H9 (cell line): ENCODE measurements at regions not wholly inside any gene's neighbourhood (a gene's known extent, or its start where the extent isn't known, plus 50 kb on each side); places are given as distances from the start of the nearest gene placed in this dataset.

ENCODE experiments used
- DNase-seq: peaks from one replicate; pipeline ENCODE4 v3.0.0-alpha.2; 2017
- H2AFZ ChIP-seq: one replicate; pipeline ENCODE4 v1.6.1; 2013; ENCODE audit warnings: mild to moderate bottlenecking, low read length, control low read depth, moderate library complexity
- H2AK5ac ChIP-seq: 2 replicates; pipeline ENCODE4 v1.6.1; 2013; ENCODE audit warnings: low read length, control low read depth, mixed read lengths; ENCODE audit not compliant: insufficient read length
- H2BK120ac ChIP-seq: one replicate; pipeline ENCODE4 v1.6.1; 2013; ENCODE audit warnings: low read depth, mild to moderate bottlenecking, low read length, control low read depth, inconsistent platforms; ENCODE audit not compliant: poor library complexity, severe bottlenecking
- H2BK12ac ChIP-seq: 2 replicates; pipeline ENCODE4 v1.6.1; 2013; ENCODE audit warnings: low read length, control low read depth, mixed read lengths, low read depth; ENCODE audit not compliant: insufficient read length
- H2BK15ac ChIP-seq: 2 replicates; pipeline ENCODE4 v1.6.1; 2013; ENCODE audit warnings: low read depth, low read length, control low read depth
- H2BK20ac ChIP-seq: one replicate; pipeline ENCODE4 v1.6.1; 2013; ENCODE audit warnings: low read depth, mild to moderate bottlenecking, low read length, control low read depth, inconsistent platforms; ENCODE audit not compliant: poor library complexity, severe bottlenecking
- H2BK5ac ChIP-seq: 2 replicates; pipeline ENCODE4 v1.6.1; 2013; ENCODE audit warnings: low read length, control low read depth, mixed read lengths; ENCODE audit not compliant: insufficient read length
- H3K14ac ChIP-seq: 2 replicates; pipeline ENCODE4 v1.6.1; 2013; ENCODE audit warnings: low read length, control low read depth; ENCODE audit not compliant: insufficient read depth
- H3K18ac ChIP-seq: 2 replicates; pipeline ENCODE4 v1.6.1; 2013; ENCODE audit warnings: low read depth, mild to moderate bottlenecking, mixed read lengths, low read length, control low read depth; ENCODE audit not compliant: insufficient read length
- H3K23ac ChIP-seq: 2 replicates; pipeline ENCODE4 v1.6.1; 2013; ENCODE audit warnings: low read length, control low read depth, mixed read lengths, low read depth; ENCODE audit not compliant: insufficient read length
- H3K23me2 ChIP-seq: 2 replicates; pipeline ENCODE4 v1.6.1; 2013; ENCODE audit warnings: low read depth, mild to moderate bottlenecking, mixed read lengths, low read length, control low read depth; ENCODE audit not compliant: insufficient read length, poor library complexity, severe bottlenecking
- H3K27ac ChIP-seq: 2 replicates; pipeline ENCODE4 v1.5.1; 2013; ENCODE audit warnings: low read length, control low read depth, mixed read lengths, low read depth; ENCODE audit not compliant: insufficient read length
- H3K27me3 ChIP-seq: 2 replicates; pipeline ENCODE4 v1.6.1; 2013; ENCODE audit warnings: low read length, control low read depth, inconsistent platforms; ENCODE audit not compliant: insufficient read depth
- H3K4ac ChIP-seq: 2 replicates; pipeline ENCODE4 v1.6.1; 2013; ENCODE audit warnings: low read depth, mild to moderate bottlenecking, control low read depth, inconsistent platforms, low read length, moderate library complexity
- H3K4me1 ChIP-seq: 2 replicates; pipeline ENCODE4 v1.6.1; 2013; ENCODE audit warnings: low read length, control low read depth, inconsistent platforms; ENCODE audit not compliant: insufficient read depth
- H3K4me2 ChIP-seq: 2 replicates; pipeline ENCODE4 v1.6.1; 2013; ENCODE audit warnings: low read length, control low read depth, mixed read lengths; ENCODE audit not compliant: insufficient read length, insufficient read depth
- H3K56ac ChIP-seq: 2 replicates; pipeline ENCODE4 v1.6.1; 2013; ENCODE audit warnings: low read depth, mild to moderate bottlenecking, mixed read lengths, low read length, control low read depth; ENCODE audit not compliant: insufficient read length
- H3K79me1 ChIP-seq: 2 replicates; pipeline ENCODE4 v1.6.1; 2013; ENCODE audit warnings: low read depth, mild to moderate bottlenecking, moderate library complexity, low read length, control low read depth, inconsistent platforms; ENCODE audit not compliant: insufficient read depth, poor library complexity, severe bottlenecking
- H3K79me2 ChIP-seq: 2 replicates; pipeline ENCODE4 v1.6.1; 2013; ENCODE audit warnings: low read length, control low read depth, inconsistent platforms; ENCODE audit not compliant: insufficient read depth
- H3K9ac ChIP-seq: 2 replicates; pipeline ENCODE4 v1.6.1; 2013; ENCODE audit warnings: low read length, control low read depth, mixed read lengths; ENCODE audit not compliant: insufficient read length; ENCODE audit errors: extremely low read depth
- H3K9me3 ChIP-seq: one replicate; pipeline ENCODE4 v1.6.1; 2013; ENCODE audit warnings: low read depth, low read length, inconsistent platforms; ENCODE audit not compliant: control insufficient read depth
- H3T11ph ChIP-seq: one replicate; pipeline ENCODE4 v1.6.1; 2013; ENCODE audit warnings: mild to moderate bottlenecking, low read length, control low read depth, inconsistent platforms
- H4K20me1 ChIP-seq: one replicate; pipeline ENCODE4 v1.6.1; 2013; ENCODE audit not compliant: control insufficient read depth, insufficient read length, insufficient read depth
- H4K5ac ChIP-seq: 2 replicates; pipeline ENCODE4 v1.6.1; 2013; ENCODE audit warnings: low read depth, mild to moderate bottlenecking, mixed read lengths, low read length, control low read depth; ENCODE audit not compliant: insufficient read length
- H4K8ac ChIP-seq: replicated peaks from 2 replicates; pipeline ENCODE4 v1.6.1; 2013; ENCODE audit warnings: low read length, control low read depth, mixed read lengths, low read depth; ENCODE audit not compliant: insufficient read length
- H4K91ac ChIP-seq: 2 replicates; pipeline ENCODE4 v1.6.1; 2013; ENCODE audit warnings: low read depth, mild to moderate bottlenecking, moderate library complexity, mixed read lengths, low read length, control low read depth; ENCODE audit not compliant: insufficient read length
- H3K27ac Mint-ChIP-seq, 3 experiments: 2 replicates in 2 of 3; 3 replicates in 1 of 3; pipeline ENCODE4 v1.8.0; 2020 to 2021; ENCODE audit warnings: mixed read lengths in 3 of 3, mild to moderate bottlenecking in 1 of 3, moderate library complexity in 1 of 3
- H3K27me3 Mint-ChIP-seq: 2 replicates; pipeline ENCODE4 v1.8.0; 2021; ENCODE audit warnings: low read depth, mild to moderate bottlenecking, moderate library complexity, mixed read lengths
- H3K36me3 Mint-ChIP-seq, 3 experiments: 2 replicates in 2 of 3; 3 replicates in 1 of 3; pipeline ENCODE4 v1.8.0; 2020 to 2021; ENCODE audit warnings: low read depth in 3 of 3, mixed read lengths in 3 of 3; ENCODE audit not compliant: insufficient read depth in 1 of 3
- H3K4me1 Mint-ChIP-seq, 2 experiments: 2 replicates each; pipeline ENCODE4 v1.8.0; 2020; ENCODE audit warnings: mixed read lengths in 2 of 2
- H3K4me3 Mint-ChIP-seq, 2 experiments: 2 replicates in 1 of 2; 3 replicates in 1 of 2; pipeline ENCODE4 v1.8.0; 2020 to 2021; ENCODE audit warnings: mild to moderate bottlenecking in 2 of 2, mixed read lengths in 2 of 2, moderate library complexity in 1 of 2
- H3K9me3 Mint-ChIP-seq, 2 experiments: 2 replicates in 1 of 2; 3 replicates in 1 of 2; pipeline ENCODE4 v1.8.0; 2020; ENCODE audit warnings: mild to moderate bottlenecking in 2 of 2, mixed read lengths in 2 of 2, moderate library complexity in 1 of 2
- CTCF ChIP-seq: fragments of 200-600 bp; sonication (generic); conservative IDR thresholded peaks from 3 replicates; pipeline ENCODE4 v1.8.0; 2021; ENCODE audit warnings: antibody characterized with exemption, mild to moderate bottlenecking
- WGBS: extraction: QIAGEN DNeasy Blood & Tissue Kit; methylation state at CpG from one replicate; pipeline ENCODE4 v1.1.7; 2013; ENCODE audit warnings: missing lambda C conversion rate, low lambda C conversion rate, mixed read lengths; ENCODE audit not compliant: insufficient read length; ENCODE audit errors: extremely low coverage; 5-methylcytosine and 5-hydroxymethylcytosine counted together

DNA sequence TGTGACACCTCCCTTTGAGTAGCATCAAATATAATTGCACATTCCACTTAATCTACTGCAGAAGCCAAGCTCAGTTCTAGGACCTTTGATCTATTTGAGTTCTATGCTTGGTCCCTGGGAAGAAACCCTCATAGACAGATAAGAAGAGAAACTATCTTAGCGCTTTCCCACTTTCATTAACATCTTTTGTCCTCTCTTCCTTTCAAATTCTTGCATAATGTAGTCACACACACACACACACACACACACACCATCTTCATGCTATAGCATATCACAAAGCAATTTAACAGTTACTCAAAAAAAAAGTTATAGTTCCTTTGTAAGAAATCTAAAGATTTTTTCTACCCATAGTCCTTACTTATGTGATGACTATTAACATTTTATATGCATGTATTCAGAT lies 735.9 kb upstream of the PCDH9 start:
- Histone ChIP-seq H3K79me1 (no peaks in the 10 kb centered on the region), H4K91ac (no peak overlapping the region), H3K79me2 (no peaks in the 10 kb centered on the region), H2AFZ (no peak overlapping the region), H4K5ac (no peak overlapping the region), H2AK5ac (no peak overlapping the region), H2BK5ac (no peak overlapping the region), H3K9ac (no peak overlapping the region), H3K4me2 (no peak overlapping the region), H4K8ac (no peak overlapping the region), H3K27ac (no peak overlapping the region), H3K14ac (no peak overlapping the region), H3K4ac (no peak overlapping the region), H3K56ac (no peak overlapping the region), H3K27me3 (no peaks in the 10 kb centered on the region), H2BK120ac (no peak overlapping the region), H3K23me2 (no peaks in the 10 kb centered on the region), H3K18ac (no peak overlapping the region), H3K9me3 (no peaks in the 10 kb centered on the region), H3T11ph (no peak overlapping the region), H4K20me1 (no peaks in the 10 kb centered on the region), H2BK15ac (no peak overlapping the region), H3K23ac (no peak overlapping the region), H2BK20ac (no peak overlapping the region), H2BK12ac (no peak overlapping the region), H3K4me1 (no peaks in the 10 kb centered on the region)
- no peaks in the 10 kb centered on the region for H3K36me3 Mint-ChIP-seq
- no peak overlapping the region for H3K4me3 Mint-ChIP-seq
- H3K4me1 Mint-ChIP-seq: peaks cover 5 to 8% of the 10 kb centered on the region in 2 experiments
- no CpG with 5 or more reads among the region's 1 CpG for WGBS
- H3K9me3 Mint-ChIP-seq: no peaks in the 10 kb centered on the region
- no peak overlapping the region; a peak in 1 of 7 replicates for H3K27ac Mint-ChIP-seq
- TF ChIP-seq CTCF: no peak
- no peak for DNase-seq
- no peaks in the 10 kb centered on the region for H3K27me3 Mint-ChIP-seq
